ENCODE measurements at regions not wholly inside any gene's neighbourhood (a gene's known extent, or its start where the extent isn't known, plus 50 kb on each side); places are given as distances from the start of the nearest gene placed in this dataset.

DNA sequence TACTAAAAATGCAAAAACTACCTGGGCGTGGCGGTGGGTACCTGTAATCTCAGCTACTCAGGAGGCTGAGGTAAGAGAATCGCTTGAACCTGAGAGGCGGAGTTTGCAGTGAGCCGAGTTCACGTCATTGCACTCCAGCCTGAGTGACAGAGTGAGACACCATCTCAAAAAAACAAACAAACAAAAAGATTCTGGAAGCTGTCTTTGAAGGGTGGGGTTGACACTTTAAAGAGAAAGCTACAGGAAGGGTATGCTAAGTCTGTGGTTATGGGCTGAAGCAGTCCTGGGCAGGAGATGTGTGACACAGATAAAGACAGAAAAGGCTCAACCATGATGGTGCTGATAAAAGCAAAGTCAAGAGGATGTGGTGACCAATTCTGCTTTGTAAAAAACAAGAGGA is 328.5 kb upstream of the AMELY start:
- H3K9me3 Mint-ChIP-seq, result no peaks in the 10 kb centered on the region
- TF ChIP-seq, protein P1, sequence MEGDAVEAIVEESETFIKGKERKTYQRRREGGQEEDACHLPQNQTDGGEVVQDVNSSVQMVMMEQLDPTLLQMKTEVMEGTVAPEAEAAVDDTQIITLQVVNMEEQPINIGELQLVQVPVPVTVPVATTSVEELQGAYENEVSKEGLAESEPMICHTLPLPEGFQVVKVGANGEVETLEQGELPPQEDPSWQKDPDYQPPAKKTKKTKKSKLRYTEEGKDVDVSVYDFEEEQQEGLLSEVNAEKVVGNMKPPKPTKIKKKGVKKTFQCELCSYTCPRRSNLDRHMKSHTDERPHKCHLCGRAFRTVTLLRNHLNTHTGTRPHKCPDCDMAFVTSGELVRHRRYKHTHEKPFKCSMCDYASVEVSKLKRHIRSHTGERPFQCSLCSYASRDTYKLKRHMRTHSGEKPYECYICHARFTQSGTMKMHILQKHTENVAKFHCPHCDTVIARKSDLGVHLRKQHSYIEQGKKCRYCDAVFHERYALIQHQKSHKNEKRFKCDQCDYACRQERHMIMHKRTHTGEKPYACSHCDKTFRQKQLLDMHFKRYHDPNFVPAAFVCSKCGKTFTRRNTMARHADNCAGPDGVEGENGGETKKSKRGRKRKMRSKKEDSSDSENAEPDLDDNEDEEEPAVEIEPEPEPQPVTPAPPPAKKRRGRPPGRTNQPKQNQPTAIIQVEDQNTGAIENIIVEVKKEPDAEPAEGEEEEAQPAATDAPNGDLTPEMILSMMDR (IDR thresholded peaks at IDR 0.05), result no peak
- H3K36me3 Mint-ChIP-seq (ENCODE audit: low read depth), result no peaks in the 10 kb centered on the region
- H3K27me3 Mint-ChIP-seq (ENCODE audit: insufficient read depth), result peaks cover 6% of the 10 kb centered on the region
- H3K4me1 Mint-ChIP-seq (ENCODE audit: low read depth), result no peaks in the 10 kb centered on the region
- no peak for DNase-seq
- no peak overlapping the region for H3K27ac Mint-ChIP-seq
- H3K4me3 Mint-ChIP-seq, result no peak overlapping the region

DNA sequence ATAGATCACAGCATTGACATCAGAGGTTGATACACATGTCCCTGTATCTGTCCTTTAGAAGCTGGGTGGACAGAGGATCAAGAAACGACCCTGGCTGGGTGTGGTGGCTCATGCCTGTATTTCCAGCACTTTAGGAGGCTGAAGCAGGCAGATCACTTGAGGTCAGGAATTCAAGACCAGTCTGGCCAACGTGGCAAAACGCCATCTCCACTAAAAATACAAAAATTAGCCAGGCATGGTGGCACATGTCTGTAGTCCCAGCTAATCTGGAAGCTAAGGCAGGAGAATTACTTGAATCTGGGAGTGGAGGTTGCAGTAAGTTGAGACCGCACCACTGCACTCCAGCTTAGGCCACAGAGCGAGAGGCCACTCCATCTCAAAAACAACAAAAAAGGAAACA is 300.4 kb upstream of the AMELY start:
- H3K4me3 Mint-ChIP-seq, result no peak overlapping the region
- no peaks in the 10 kb centered on the region for H3K9me3 Mint-ChIP-seq
- TF ChIP-seq, protein P1 (IDR thresholded peaks at IDR 0.05), result no peak
- no peak overlapping the region for H3K27ac Mint-ChIP-seq
- H3K36me3 Mint-ChIP-seq (ENCODE audit: low read depth), result no peaks in the 10 kb centered on the region
- DNase-seq, result no peak
- H3K4me1 Mint-ChIP-seq (ENCODE audit: low read depth), result no peaks in the 10 kb centered on the region
- H3K27me3 Mint-ChIP-seq (ENCODE audit: insufficient read depth), result peaks cover 3% of the 10 kb centered on the region; the same call in 1 of the 2 replicates

- no peak for DNase-seq
- TF ChIP-seq, protein P1 (IDR thresholded peaks at IDR 0.05), result no peak
- H3K27me3 Mint-ChIP-seq (ENCODE audit: insufficient read depth), result no peaks in the 10 kb centered on the region; the same call in 1 of the 2 replicates
- no peaks in the 10 kb centered on the region for H3K4me1 Mint-ChIP-seq (ENCODE audit: low read depth)
- H3K9me3 Mint-ChIP-seq, result no peaks in the 10 kb centered on the region
- no peak overlapping the region for H3K27ac Mint-ChIP-seq
- H3K36me3 Mint-ChIP-seq (ENCODE audit: low read depth), result no peaks in the 10 kb centered on the region
- H3K4me3 Mint-ChIP-seq, result no peak overlapping the region
These were observed 292.9 kb upstream of the AMELY start for GRCh38 chrY:7204456-7204855.

DNA sequence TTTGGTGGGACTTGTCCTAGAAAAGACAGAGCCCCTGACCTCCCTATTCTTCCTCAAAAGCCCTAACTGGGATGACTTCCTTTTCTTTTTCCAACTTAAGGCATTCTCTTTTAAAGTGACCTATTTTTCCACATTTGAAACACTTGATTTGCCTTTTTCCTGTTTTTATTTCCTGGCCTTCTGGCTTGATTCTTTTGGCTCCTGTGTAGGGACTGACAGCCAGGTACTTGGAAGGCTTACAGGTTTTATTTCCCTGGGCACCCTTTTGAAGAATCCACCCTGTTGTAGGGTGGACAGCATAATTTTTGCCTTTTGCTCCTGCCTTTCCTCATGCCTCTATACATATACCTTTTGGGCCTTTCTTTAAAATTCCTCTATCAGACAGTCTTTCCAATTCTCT is 271.0 kb upstream of the AMELY start:
- Mint-ChIP-seq H3K36me3 (ENCODE audit: low read depth) (no peaks in the 10 kb centered on the region), H3K27me3 (ENCODE audit: insufficient read depth) (peaks cover 1% of the 10 kb centered on the region; the same call in 1 of the 2 replicates), H3K4me1 (ENCODE audit: low read depth) (peaks cover 5% of the 10 kb centered on the region), H3K9me3 (peaks cover 13% of the 10 kb centered on the region; the same call in 1 of the 2 replicates), H3K27ac (no peak overlapping the region), H3K4me3 (no peak overlapping the region)
- TF ChIP-seq, protein P1 (IDR thresholded peaks at IDR 0.05), result no peak
- DNase-seq, result no peak

DNA sequence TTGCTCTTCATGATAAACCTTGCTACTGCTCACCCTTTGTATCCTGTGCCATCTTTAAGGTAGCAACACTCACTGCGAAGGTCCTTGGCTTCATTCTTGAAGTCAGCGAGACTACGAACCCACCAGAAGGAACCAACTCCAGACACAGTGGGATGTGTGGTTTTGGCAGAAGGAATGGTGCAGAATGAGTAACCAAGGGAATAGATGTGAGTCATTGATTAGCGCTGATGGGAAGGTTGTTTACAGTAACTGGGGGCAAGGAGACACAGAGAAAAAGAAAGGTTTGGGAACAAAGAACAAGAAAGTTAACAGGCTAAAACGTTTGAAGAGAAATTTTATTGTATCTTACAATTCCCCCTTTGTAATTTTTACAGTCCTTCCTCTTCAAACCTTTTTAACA is 266.1 kb upstream of the AMELY start:
- Mint-ChIP-seq H3K27ac (no peak overlapping the region), H3K4me3 (no peak overlapping the region), H3K36me3 (ENCODE audit: low read depth) (no peaks in the 10 kb centered on the region), H3K4me1 (ENCODE audit: low read depth) (peaks cover 8% of the 10 kb centered on the region), H3K27me3 (ENCODE audit: insufficient read depth) (peaks cover 1% of the 10 kb centered on the region; the same call in 1 of the 2 replicates), H3K9me3 (no peaks in the 10 kb centered on the region)
- TF ChIP-seq, protein P1 (IDR thresholded peaks at IDR 0.05), result no peak
- DNase-seq, result peak; percentile 8

GRCh38 chrY:7169475-7169874 is 257.9 kb upstream of the AMELY start:
- no peaks in the 10 kb centered on the region for H3K27me3 Mint-ChIP-seq (ENCODE audit: insufficient read depth)
- DNase-seq, result no peak
- H3K4me3 Mint-ChIP-seq, result no peak overlapping the region
- H3K9me3 Mint-ChIP-seq, result no peaks in the 10 kb centered on the region
- TF ChIP-seq, protein P1 (IDR thresholded peaks at IDR 0.05), result no peak
- H3K36me3 Mint-ChIP-seq (ENCODE audit: low read depth), result no peaks in the 10 kb centered on the region
- H3K4me1 Mint-ChIP-seq (ENCODE audit: low read depth), result no peaks in the 10 kb centered on the region
- no peak overlapping the region for H3K27ac Mint-ChIP-seq

Measured in HFFc6 (cell line).